Hematopoietic multipotent progenitor cell treated with erythropoietin and hydrocortisone succinate and interleukin-3 and kit ligand, for 15 days (in vitro differentiated cells): ENCODE measurements at regions not wholly inside any gene's neighbourhood (a gene's known extent, or its start where the extent isn't known, plus 50 kb on each side); places are given as distances from the start of the nearest gene placed in this dataset.
A peak's percentile ranks its signal among the peaks of the same experiment; 100 is the strongest.
"Not testable (repeated sequence)": the region's sequence is repeated elsewhere in the genome, so short reads cannot be mapped to it uniquely, and the experiment has no call there.

Source experiments
- DNase-seq: peaks from one replicate; pipeline ENCODE4 v3.0.0-alpha.2; 2015; ENCODE audit warnings: low spot score

- DNase-seq, result no peak
Measured at GRCh38 chrX:101823236-101823635, 108.6 kb downstream of the ZMAT1 start.

GRCh38 chrX:101817739-101818138, 114.1 kb downstream of the ZMAT1 start:
- not testable (repeated sequence) for DNase-seq

DNA sequence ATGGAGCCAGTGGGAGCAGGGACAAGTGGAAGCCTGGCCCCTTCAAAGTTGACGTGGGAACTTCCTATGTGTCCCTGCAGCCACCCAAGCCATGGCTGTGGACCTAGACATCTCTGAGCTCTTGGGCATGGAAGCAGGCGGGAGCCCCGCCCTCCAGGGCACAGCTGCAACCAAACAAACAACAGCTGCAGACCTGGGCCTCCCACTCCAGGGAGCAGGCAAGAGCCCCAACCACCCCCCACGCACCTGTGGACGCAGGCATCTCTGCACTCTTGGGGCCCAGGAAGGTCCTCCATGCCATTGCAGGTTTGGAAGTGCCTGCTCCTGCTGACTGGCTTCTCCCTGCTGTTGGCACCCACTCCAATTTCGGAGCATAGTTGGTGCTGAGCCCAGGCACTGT, 118.6 kb downstream of the ZMAT1 start:
- DNase-seq, result no peak

DNA sequence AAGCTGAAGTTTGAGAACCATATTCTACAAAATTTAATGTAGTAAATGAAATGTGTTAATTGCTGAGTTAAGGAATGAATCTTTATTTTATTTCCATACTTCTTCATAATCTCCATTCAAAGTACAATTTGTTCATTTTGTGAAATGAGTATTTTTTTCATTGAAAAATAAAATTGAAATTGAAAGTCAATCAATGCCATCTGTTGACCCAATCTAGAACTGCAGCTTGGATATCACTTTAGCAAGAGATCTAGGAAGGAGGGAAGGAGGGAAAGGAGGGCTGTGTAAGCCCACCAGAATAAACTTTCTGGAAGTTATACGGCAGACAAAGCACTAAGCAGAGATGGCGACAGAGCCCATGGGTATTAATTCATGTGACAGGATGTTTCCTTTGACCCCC, 128.4 kb downstream of the ZMAT1 start:
- DNase-seq, result no peak

- DNase-seq, result peak; percentile 82
Measured at GRCh38 chrX:101799387-101799786, 132.4 kb downstream of the ZMAT1 start.

DNA sequence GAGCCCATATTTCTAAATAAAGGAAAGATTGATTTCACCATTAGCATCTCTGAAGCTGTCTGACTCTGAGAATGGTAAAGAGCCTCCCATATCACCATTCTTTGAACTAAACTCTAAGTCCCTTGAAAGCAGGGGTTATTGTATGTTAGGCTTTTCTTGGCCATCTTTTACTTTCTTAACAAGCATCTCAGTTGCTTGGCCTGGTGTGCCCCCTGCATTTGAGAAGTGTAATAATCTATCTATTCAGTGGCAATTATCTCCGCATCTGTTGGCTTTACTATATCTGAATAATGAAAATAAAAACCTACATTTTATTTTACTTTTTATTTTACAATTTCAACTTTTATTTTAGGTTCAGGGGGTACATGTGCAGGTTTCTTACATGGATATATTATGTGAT, 128.3 kb upstream of the ARMCX2 start:
- DNase-seq, result no peak

GRCh38 chrX:101785142-101785541, 125.5 kb upstream of the ARMCX2 start:
- no peak for DNase-seq

- not testable (repeated sequence) for DNase-seq
Measured at GRCh38 chrX:101780421-101780820, 120.8 kb upstream of the ARMCX2 start.

- no peak for DNase-seq
Measured at GRCh38 chrX:101774340-101774739, 114.7 kb upstream of the ARMCX2 start.

- DNase-seq, result no peak
Measured at GRCh38 chrX:101764538-101764937, 104.9 kb upstream of the ARMCX2 start.

- DNase-seq, result peak; percentile 2
Measured at GRCh38 chrX:101759000-101759399, 99.3 kb upstream of the ARMCX2 start.

DNA sequence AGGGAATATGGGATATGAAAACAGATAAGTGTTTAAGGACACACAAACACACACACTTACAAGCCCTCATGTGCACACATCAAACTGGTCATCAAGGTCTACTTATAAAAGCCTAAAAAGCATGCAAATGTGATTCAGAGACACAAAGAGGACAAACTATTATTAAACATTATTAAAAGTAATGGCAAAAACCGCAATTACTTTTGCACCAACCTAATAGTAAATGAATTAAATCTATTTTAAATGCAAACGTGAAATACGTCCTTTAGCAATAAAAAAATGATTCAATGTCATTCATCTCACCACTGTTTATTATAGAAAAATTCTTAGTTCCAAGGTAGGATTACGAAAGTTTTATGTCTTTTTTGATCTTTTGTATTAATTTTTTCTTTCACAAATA, 91.1 kb upstream of the ARMCX2 start:
- no peak for DNase-seq

DNA sequence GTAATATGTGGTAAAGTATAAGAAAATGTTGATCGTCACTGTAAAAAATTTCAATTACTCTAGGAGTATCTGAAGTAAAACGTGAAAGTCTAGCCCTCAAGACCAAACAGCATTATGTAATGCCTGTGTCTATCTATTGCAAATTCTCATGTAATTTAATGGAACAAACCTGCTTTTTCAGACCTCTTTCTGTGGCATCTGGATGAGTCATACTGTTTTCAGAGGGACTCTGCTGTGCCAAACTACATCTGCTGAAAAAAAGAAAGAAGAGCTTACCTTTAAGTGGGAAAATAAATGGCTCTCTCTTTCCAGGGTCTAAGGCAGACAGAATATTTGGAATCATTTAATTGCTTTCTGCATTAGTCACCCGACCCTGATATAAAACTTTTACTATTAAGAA, 89.8 kb upstream of the ARMCX2 start:
- DNase-seq, result no peak

- no peak for DNase-seq
Measured at GRCh38 chrX:101745046-101745445, 85.4 kb upstream of the ARMCX2 start.

GRCh38 chrX:101744085-101744484, 84.4 kb upstream of the ARMCX2 start:
- no peak for DNase-seq

GRCh38 chrX:101740642-101741041, 81.0 kb upstream of the ARMCX2 start:
- no peak for DNase-seq

DNA sequence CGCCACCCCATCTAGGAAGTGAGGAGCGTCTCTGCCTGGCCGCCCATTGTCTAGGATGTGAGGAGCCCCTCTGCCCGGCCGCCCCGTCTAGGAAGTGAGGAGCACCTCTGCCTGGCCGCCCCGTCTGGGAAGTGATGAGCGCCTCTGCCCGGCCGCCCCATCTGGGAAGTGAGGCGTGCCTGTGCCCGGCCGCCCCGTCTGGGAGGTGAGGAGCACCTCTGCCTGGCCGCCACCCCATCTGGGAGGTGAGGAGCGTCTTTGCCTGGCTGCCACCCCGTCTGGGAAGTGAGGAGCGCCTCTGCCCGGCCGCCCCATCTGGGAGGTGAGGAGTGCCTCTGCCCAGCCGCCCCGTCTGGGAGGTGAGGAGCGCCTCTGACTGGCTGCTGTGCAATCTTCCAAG, 79.2 kb upstream of the ARMCX2 start:
- DNase-seq, result not testable (repeated sequence)

GRCh38 chrX:101738411-101738810, 78.8 kb upstream of the ARMCX2 start:
- DNase-seq, result not testable (repeated sequence)

DNA sequence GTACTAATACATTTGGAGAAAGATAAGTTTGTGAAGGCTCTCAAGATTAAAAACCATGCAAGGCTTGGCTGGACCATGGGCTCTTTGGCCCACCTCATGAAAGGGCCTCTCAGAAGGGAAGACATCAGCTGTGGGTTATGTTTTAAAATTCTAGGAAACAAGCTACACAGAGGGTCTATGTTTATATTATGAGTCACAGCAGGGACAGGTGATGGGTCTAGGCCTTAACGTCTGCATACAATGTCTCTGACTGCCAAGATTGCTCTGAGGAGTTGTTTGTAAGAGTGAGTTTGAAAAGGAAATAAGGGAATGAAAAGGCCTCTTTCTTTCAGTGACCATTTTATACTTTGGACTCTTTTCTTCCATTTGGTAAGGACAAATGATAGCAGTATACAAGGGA, 77.0 kb upstream of the ARMCX2 start:
- no peak for DNase-seq

DNA sequence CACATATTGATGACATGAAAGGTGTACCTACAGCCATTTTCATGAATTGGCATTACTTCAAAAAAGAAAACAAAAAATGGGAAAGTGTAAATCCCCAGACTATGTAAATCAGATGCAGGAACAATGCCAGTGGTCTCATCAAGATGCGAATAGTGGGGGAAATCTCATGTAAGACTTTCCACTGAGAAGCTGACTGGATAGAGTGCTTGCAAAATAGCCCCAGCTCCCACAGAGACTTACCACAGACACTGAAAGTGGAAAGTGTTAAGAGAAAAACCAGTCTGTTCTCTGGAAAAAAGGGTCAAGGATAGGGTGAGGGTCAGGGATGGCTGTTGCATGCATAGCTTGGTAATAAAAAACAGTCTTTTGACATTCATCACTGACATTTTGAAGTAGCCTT, 73.2 kb upstream of the ARMCX2 start:
- no peak for DNase-seq

GRCh38 chrX:101729986-101730385, 70.3 kb upstream of the ARMCX2 start:
- DNase-seq, result no peak
